RPMI7951 (cell line): ENCODE measurements at regions not wholly inside any gene's neighbourhood (a gene's known extent, or its start where the extent isn't known, plus 50 kb on each side); places are given as distances from the start of the nearest gene placed in this dataset.
"Not testable (repeated sequence)": the region's sequence is repeated elsewhere in the genome, so short reads cannot be mapped to it uniquely, and the experiment has no call there.

Experiments
- DNase-seq: peaks from one replicate; pipeline ENCODE4 v3.0.0-alpha.2; 2012; ENCODE audit warnings: low read depth

DNA sequence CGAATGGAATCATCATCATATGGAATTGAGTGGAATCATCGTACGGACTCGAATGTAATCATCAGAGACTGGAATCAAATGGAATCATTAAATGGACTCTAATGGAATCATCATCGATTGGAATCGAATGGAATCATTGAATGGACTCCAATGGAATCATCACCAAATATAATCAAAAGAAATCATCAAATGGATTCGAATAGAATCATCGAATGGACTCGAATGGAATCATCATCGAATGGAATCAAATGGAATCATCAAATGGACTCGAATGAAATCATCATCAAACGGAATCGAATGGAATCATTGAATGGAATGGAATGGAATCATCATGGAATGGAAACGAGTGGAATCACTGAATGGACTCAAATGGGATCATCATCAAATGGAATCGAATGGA lies 233.5 kb downstream of the SHCBP1 start:
- DNase-seq, result not testable (repeated sequence)

GRCh38 chr16:46386805-46387620 lies 234.2 kb downstream of the SHCBP1 start:
- DNase-seq, result peak; percentile 31

GRCh38 chr16:46386110-46386771 lies 234.9 kb downstream of the SHCBP1 start:
- DNase-seq, result peak; percentile 73

DNA sequence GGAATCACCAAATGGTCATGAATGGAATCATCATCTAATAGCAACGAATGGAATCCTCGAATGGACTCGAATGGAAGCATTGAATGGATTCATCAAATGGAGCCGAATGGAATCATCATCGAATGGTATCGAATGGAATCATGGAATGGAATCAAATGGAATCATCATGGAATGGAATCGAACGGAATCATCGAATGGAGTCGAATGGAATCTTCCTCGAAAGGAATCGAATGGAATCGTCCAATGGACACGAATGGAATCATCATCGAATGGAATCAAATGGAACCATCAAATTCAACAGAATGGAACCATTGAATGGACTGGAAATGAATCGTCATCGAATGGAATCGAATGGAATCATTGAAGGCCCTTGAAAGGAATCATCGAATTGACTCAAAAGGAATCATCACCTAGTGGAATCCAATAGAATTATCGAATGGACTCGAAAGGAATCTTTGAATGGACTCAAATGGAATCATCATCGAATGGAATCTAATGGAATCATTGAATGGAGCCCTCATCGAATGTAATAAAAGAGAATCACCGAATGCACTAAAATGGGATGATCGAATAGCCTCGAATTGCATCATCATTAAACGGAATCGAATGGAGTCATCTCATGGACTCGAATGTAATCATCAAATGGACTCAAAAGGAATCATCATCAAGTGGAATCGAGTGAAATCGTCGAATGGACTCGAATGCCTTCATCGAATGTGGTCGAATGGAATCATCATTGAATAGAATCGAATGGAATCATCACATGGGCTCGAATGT lies 236.7 kb downstream of the SHCBP1 start:
- peak; percentile 64 for DNase-seq

- peak; percentile 24 for DNase-seq
Observed at GRCh38 chr16:46383581-46383980, 237.6 kb downstream of the SHCBP1 start.

GRCh38 chr16:46382791-46383541 lies 238.2 kb downstream of the SHCBP1 start:
- peak; percentile 44 for DNase-seq

DNA sequence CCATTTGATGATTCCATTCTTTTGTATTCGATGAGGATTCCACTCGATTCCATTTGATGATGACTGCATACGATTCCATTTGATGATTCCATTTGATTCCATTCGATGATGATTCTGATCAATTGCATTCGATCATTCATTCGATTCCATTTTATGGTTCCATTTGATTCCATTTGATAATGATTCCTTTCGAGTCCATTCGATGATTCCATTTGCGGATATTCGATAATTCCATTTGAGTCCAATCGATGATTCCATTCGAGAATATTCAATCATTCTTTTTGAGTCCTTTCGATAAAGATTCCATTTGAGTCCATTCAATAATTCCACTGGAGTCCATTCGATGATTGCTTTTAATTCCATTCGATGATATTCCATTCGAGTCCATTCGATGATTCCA lies 239.1 kb downstream of the SHCBP1 start:
- DNase-seq, result not testable (repeated sequence)

DNA sequence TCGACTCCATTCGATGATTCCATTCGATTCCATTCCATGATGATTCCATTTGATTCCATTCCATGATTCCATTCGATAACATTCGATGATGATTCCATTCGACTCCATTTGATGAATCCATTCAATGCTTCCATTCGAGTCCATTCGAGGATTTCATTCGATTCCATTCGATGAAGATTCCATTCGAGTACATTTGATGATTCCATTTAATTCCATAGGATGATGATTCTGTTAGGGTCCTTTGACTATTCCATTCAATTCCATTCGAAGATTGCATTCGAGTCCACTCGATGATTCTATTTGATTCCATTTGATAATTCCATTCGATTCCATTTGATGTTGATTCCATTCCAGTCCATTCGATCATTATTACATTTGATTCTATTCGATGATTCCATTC lies 239.8 kb downstream of the SHCBP1 start:
- peak; percentile 22 for DNase-seq
